IPS-18a (cell line): ENCODE measurements at regions not wholly inside any gene's neighbourhood (a gene's known extent, or its start where the extent isn't known, plus 50 kb on each side); places are given as distances from the start of the nearest gene placed in this dataset.
"Not testable (repeated sequence)": the region's sequence is repeated elsewhere in the genome, so short reads cannot be mapped to it uniquely, and the experiment has no call there.

ENCODE experiments used
- H3K27ac ChIP-seq: one replicate; pipeline ENCODE4 v1.5.1; 2013; ENCODE audit warnings: low read length
- H3K27me3 ChIP-seq: one replicate; pipeline ENCODE4 v1.6.1; 2013; ENCODE audit warnings: mild to moderate bottlenecking, low read length; ENCODE audit not compliant: control insufficient read depth, insufficient read depth
- H3K36me3 ChIP-seq: one replicate; pipeline ENCODE4 v1.6.1; 2013; ENCODE audit warnings: low read depth, low read length; ENCODE audit not compliant: control insufficient read depth
- H3K4me1 ChIP-seq: one replicate; pipeline ENCODE4 v1.6.1; 2013; ENCODE audit warnings: low read depth, low read length; ENCODE audit not compliant: control insufficient read depth
- H3K4me3 ChIP-seq: one replicate; pipeline ENCODE4 v1.5.1; 2013; ENCODE audit warnings: low read length
- H3K9ac ChIP-seq: one replicate; pipeline ENCODE4 v1.6.1; 2013; ENCODE audit warnings: mild to moderate bottlenecking, low read length, moderate library complexity
- H3K9me3 ChIP-seq: one replicate; pipeline ENCODE4 v1.6.1; 2013; ENCODE audit warnings: low read depth, low read length; ENCODE audit not compliant: control insufficient read depth

GRCh38 chr18:59971871-59972428 is 72.2 kb downstream of the PMAIP1 start:
- Histone ChIP-seq H3K9me3 (no peaks in the 10 kb centered on the region), H3K27me3 (no peaks in the 10 kb centered on the region), H3K4me1 (no peaks in the 10 kb centered on the region), H3K36me3 (no peaks in the 10 kb centered on the region), H3K9ac (no peak overlapping the region), H3K4me3 (no peak overlapping the region), H3K27ac (no peak overlapping the region)

GRCh38 chr18:59971144-59971543 is 71.3 kb downstream of the PMAIP1 start:
- not testable (repeated sequence) for H3K4me3 ChIP-seq, H3K36me3 ChIP-seq, H3K4me1 ChIP-seq, H3K27ac ChIP-seq, H3K27me3 ChIP-seq, H3K9ac ChIP-seq, H3K9me3 ChIP-seq

- H3K9me3 ChIP-seq, H3K36me3 ChIP-seq, H3K27ac ChIP-seq, H3K27me3 ChIP-seq, H3K4me1 ChIP-seq, H3K9ac ChIP-seq, H3K4me3 ChIP-seq: not testable (repeated sequence)
Measured at GRCh38 chr18:59969477-59970028, 69.8 kb downstream of the PMAIP1 start.

GRCh38 chr18:59968583-59968982 is 68.8 kb downstream of the PMAIP1 start:
- no peaks in the 10 kb centered on the region for H3K36me3 ChIP-seq
- H3K27ac ChIP-seq = no peak overlapping the region
- H3K4me1 ChIP-seq = no peaks in the 10 kb centered on the region
- H3K9me3 ChIP-seq = no peaks in the 10 kb centered on the region
- H3K4me3 ChIP-seq = no peak overlapping the region
- H3K9ac ChIP-seq = no peak overlapping the region
- H3K27me3 ChIP-seq = no peaks in the 10 kb centered on the region

- no peaks in the 10 kb centered on the region for H3K4me1 ChIP-seq
- H3K27ac ChIP-seq = no peak overlapping the region
- H3K36me3 ChIP-seq = no peaks in the 10 kb centered on the region
- no peak overlapping the region for H3K9ac ChIP-seq
- H3K9me3 ChIP-seq = no peaks in the 10 kb centered on the region
- H3K4me3 ChIP-seq = no peak overlapping the region
- H3K27me3 ChIP-seq = no peaks in the 10 kb centered on the region
Measured at GRCh38 chr18:59967878-59968277, 68.1 kb downstream of the PMAIP1 start.

- Histone ChIP-seq H3K36me3 (no peaks in the 10 kb centered on the region), H3K9me3 (no peaks in the 10 kb centered on the region)
Measured at GRCh38 chr18:59966913-59967312, 67.1 kb downstream of the PMAIP1 start.

GRCh38 chr18:59963229-59963628 is 63.4 kb downstream of the PMAIP1 start:
- H3K27ac ChIP-seq = no peak overlapping the region
- H3K9ac ChIP-seq = no peak overlapping the region
- H3K27me3 ChIP-seq = no peaks in the 10 kb centered on the region
- no peaks in the 10 kb centered on the region for H3K4me1 ChIP-seq
- no peaks in the 10 kb centered on the region for H3K9me3 ChIP-seq
- H3K36me3 ChIP-seq = no peaks in the 10 kb centered on the region
- no peak overlapping the region for H3K4me3 ChIP-seq

More at GRCh38 chr18:59966913-59967312, 67.1 kb downstream of the PMAIP1 start:
- Histone ChIP-seq H3K4me3 (no peak overlapping the region), H3K4me1 (no peaks in the 10 kb centered on the region), H3K9ac (no peak overlapping the region), H3K27ac (no peak overlapping the region), H3K27me3 (no peaks in the 10 kb centered on the region)

- Histone ChIP-seq H3K36me3 (no peaks in the 10 kb centered on the region), H3K4me1 (no peaks in the 10 kb centered on the region), H3K9ac (no peak overlapping the region), H3K9me3 (no peaks in the 10 kb centered on the region), H3K27ac (no peak overlapping the region), H3K27me3 (no peaks in the 10 kb centered on the region), H3K4me3 (no peak overlapping the region)
Measured at GRCh38 chr18:59961070-59961469, 61.3 kb downstream of the PMAIP1 start.

GRCh38 chr18:59960272-59960671 is 60.5 kb downstream of the PMAIP1 start:
- Histone ChIP-seq H3K4me3 (no peak overlapping the region), H3K27ac (no peak overlapping the region), H3K4me1 (no peaks in the 10 kb centered on the region), H3K9me3 (no peaks in the 10 kb centered on the region), H3K27me3 (no peaks in the 10 kb centered on the region), H3K9ac (no peak overlapping the region), H3K36me3 (no peaks in the 10 kb centered on the region)

GRCh38 chr18:59959606-59960005 is 59.8 kb downstream of the PMAIP1 start:
- Histone ChIP-seq H3K27ac (no peak overlapping the region), H3K27me3 (no peaks in the 10 kb centered on the region), H3K9ac (no peak overlapping the region), H3K4me1 (no peaks in the 10 kb centered on the region), H3K4me3 (no peak overlapping the region), H3K36me3 (no peaks in the 10 kb centered on the region), H3K9me3 (no peaks in the 10 kb centered on the region)

- no peak overlapping the region for H3K27ac ChIP-seq
- H3K9ac ChIP-seq = no peak overlapping the region
- H3K4me3 ChIP-seq = no peak overlapping the region
- H3K27me3 ChIP-seq = no peaks in the 10 kb centered on the region
- no peaks in the 10 kb centered on the region for H3K36me3 ChIP-seq
- no peaks in the 10 kb centered on the region for H3K4me1 ChIP-seq
- H3K9me3 ChIP-seq = no peaks in the 10 kb centered on the region
Measured at GRCh38 chr18:59959073-59959472, 59.3 kb downstream of the PMAIP1 start.

- Histone ChIP-seq H3K27me3 (no peaks in the 10 kb centered on the region), H3K9ac (no peak overlapping the region), H3K9me3 (no peaks in the 10 kb centered on the region), H3K36me3 (no peaks in the 10 kb centered on the region), H3K4me1 (no peaks in the 10 kb centered on the region), H3K27ac (no peak overlapping the region), H3K4me3 (no peak overlapping the region)
Measured at GRCh38 chr18:59957957-59958356, 58.2 kb downstream of the PMAIP1 start.
